ENCODE measurements at regions not wholly inside any gene's neighbourhood (a gene's known extent, or its start where the extent isn't known, plus 50 kb on each side); places are given as distances from the start of the nearest gene placed in this dataset.
"Not testable (repeated sequence)": the region's sequence is repeated elsewhere in the genome, so short reads cannot be mapped to it uniquely, and the experiment has no call there.

- Mint-ChIP-seq H3K4me1 (ENCODE audit: low read depth) (no peaks in the 10 kb centered on the region), H3K9me3 (no peaks in the 10 kb centered on the region), H3K27ac (no peak overlapping the region), H3K36me3 (ENCODE audit: low read depth) (no peaks in the 10 kb centered on the region), H3K27me3 (ENCODE audit: insufficient read depth) (no peaks in the 10 kb centered on the region; the same call in 1 of the 2 replicates), H3K4me3 (no peak overlapping the region)
- TF ChIP-seq CTCF (IDR thresholded peaks at IDR 0.05): no peak
- no peak for DNase-seq
Measured at GRCh38 chr6:141521440-141521839, 611.3 kb upstream of the GJE1 start.

GRCh38 chr6:141513830-141514229, 618.9 kb upstream of the GJE1 start:
- H3K27me3 Mint-ChIP-seq (ENCODE audit: insufficient read depth): peaks cover 2% of the 10 kb centered on the region; the same call in 1 of the 2 replicates
- H3K36me3 Mint-ChIP-seq (ENCODE audit: low read depth): no peaks in the 10 kb centered on the region
- TF ChIP-seq CTCF (IDR thresholded peaks at IDR 0.05): no peak
- DNase-seq: no peak
- H3K4me3 Mint-ChIP-seq: peak overlapping the region; percentile 87
- H3K4me1 Mint-ChIP-seq (ENCODE audit: low read depth): peaks cover 24% of the 10 kb centered on the region
- no peaks in the 10 kb centered on the region for H3K9me3 Mint-ChIP-seq
- peak overlapping the region; percentile 76 for H3K27ac Mint-ChIP-seq

GRCh38 chr6:141510803-141511202, 621.9 kb upstream of the GJE1 start:
- Mint-ChIP-seq H3K27me3 (ENCODE audit: insufficient read depth) (peaks cover 2% of the 10 kb centered on the region; the same call in 1 of the 2 replicates), H3K9me3 (peaks cover 15% of the 10 kb centered on the region), H3K4me1 (ENCODE audit: low read depth) (peaks cover 24% of the 10 kb centered on the region), H3K4me3 (no peak overlapping the region), H3K36me3 (ENCODE audit: low read depth) (peaks cover 13% of the 10 kb centered on the region), H3K27ac (no peak overlapping the region)
- TF ChIP-seq CTCF (IDR thresholded peaks at IDR 0.05): no peak
- no peak for DNase-seq

GRCh38 chr6:141506062-141506461, 626.7 kb upstream of the GJE1 start:
- not testable (repeated sequence) for DNase-seq; H3K4me3 Mint-ChIP-seq; H3K27ac Mint-ChIP-seq; H3K27me3 Mint-ChIP-seq (ENCODE audit: insufficient read depth)
- H3K36me3 Mint-ChIP-seq (ENCODE audit: low read depth): peaks cover 31% of the 10 kb centered on the region
- peaks cover 33% of the 10 kb centered on the region for H3K9me3 Mint-ChIP-seq
- peaks cover 13% of the 10 kb centered on the region for H3K4me1 Mint-ChIP-seq (ENCODE audit: low read depth)

GRCh38 chr6:141504318-141504717, 628.4 kb upstream of the GJE1 start:
- H3K27me3 Mint-ChIP-seq (ENCODE audit: insufficient read depth); H3K4me3 Mint-ChIP-seq; H3K27ac Mint-ChIP-seq; DNase-seq; H3K4me1 Mint-ChIP-seq (ENCODE audit: low read depth): not testable (repeated sequence)
- Mint-ChIP-seq H3K36me3 (ENCODE audit: low read depth) (peaks cover 35% of the 10 kb centered on the region), H3K9me3 (peaks cover 33% of the 10 kb centered on the region)

- H3K36me3 Mint-ChIP-seq (ENCODE audit: low read depth): peaks cover 34% of the 10 kb centered on the region
- no peaks in the 10 kb centered on the region for H3K27me3 Mint-ChIP-seq (ENCODE audit: insufficient read depth)
- no peak overlapping the region for H3K4me3 Mint-ChIP-seq
- no peak for TF ChIP-seq CTCF (IDR thresholded peaks at IDR 0.05)
- peaks cover 21% of the 10 kb centered on the region for H3K4me1 Mint-ChIP-seq (ENCODE audit: low read depth)
- peaks cover 27% of the 10 kb centered on the region for H3K9me3 Mint-ChIP-seq
- no peak for DNase-seq
- no peak overlapping the region for H3K27ac Mint-ChIP-seq
Measured at GRCh38 chr6:141501616-141502015, 631.1 kb upstream of the GJE1 start.

GRCh38 chr6:141498977-141499376, 633.7 kb upstream of the GJE1 start:
- Mint-ChIP-seq H3K27me3 (ENCODE audit: insufficient read depth) (no peaks in the 10 kb centered on the region; the same call in 1 of the 2 replicates), H3K4me3 (no peak overlapping the region), H3K4me1 (ENCODE audit: low read depth) (peaks cover 21% of the 10 kb centered on the region), H3K9me3 (peaks cover 9% of the 10 kb centered on the region; the same call in 1 of the 2 replicates), H3K27ac (peak overlapping the region; percentile 48; the same call in 1 of the 2 replicates), H3K36me3 (ENCODE audit: low read depth) (peaks cover 19% of the 10 kb centered on the region)
- no peak for DNase-seq
- no peak for TF ChIP-seq CTCF (IDR thresholded peaks at IDR 0.05)

Measured in HFFc6 (cell line).